Astrocyte of the cerebellum (primary cell): ENCODE measurements at regions not wholly inside any gene's neighbourhood (a gene's known extent, or its start where the extent isn't known, plus 50 kb on each side); places are given as distances from the start of the nearest gene placed in this dataset.

Experiments used
- DNase-seq: peaks from one replicate; pipeline ENCODE4 v3.0.0-alpha.2; 2011; ENCODE audit warnings: low read depth
- H3K4me3 ChIP-seq: 2 replicates; pipeline ENCODE4 v1.5.1; 2011; ENCODE audit warnings: mild to moderate bottlenecking, low read depth, low read length, moderate library complexity
- in situ Hi-C: cut with HindIII; loops from 2 replicates; pipeline ENCODE4 v1.10.0; 2017; ENCODE audit warnings: low sequenced_read_pairs
- TF ChIP-seq, protein P1 (sequence below): IDR thresholded peaks from 2 replicates; pipeline ENCODE4 v1.5.1; 2012; ENCODE audit warnings: low read length, low read depth, moderate library complexity, mild to moderate bottlenecking; ENCODE audit errors: missing control alignments

DNA sequence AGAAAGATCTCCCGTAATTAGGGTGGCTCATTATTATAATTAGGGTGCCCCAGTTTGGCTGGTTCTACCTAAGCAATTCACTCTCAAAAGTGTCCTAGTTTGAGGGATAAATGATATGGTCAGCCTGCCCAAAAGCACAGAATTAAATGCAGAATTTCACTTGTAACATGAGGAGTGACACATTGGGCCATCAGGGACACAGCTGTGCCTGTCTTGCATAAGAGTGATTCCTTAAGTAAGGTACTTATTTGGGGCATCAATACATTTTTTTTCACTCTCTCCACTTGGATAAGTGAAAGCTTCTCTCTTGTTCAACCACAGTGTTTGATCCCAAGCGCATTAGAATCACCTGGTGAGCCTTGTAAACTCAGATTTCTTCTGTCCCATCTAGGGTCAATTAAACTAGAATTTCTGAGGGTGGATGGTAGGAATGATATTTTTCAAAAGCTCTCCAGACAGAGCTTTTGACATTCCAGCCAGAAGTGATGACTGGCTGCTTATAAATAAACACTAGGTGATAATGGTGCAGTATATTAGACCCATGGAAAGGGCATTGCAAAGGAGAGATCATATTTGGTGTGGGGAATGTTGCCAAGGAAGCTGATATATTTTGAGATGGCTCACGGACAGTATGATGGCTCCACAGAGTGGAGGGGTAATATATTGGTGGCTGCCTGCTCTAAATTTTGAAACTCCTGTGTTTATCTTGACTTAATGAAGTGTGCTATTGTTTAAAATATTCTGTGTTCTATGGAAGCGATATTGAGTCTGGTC lies 458.1 kb upstream of the RASGRP1 start:
- H3K4me3 ChIP-seq, result no peak overlapping the region
- in situ Hi-C loops, result no loop called here
- TF ChIP-seq, protein P1, sequence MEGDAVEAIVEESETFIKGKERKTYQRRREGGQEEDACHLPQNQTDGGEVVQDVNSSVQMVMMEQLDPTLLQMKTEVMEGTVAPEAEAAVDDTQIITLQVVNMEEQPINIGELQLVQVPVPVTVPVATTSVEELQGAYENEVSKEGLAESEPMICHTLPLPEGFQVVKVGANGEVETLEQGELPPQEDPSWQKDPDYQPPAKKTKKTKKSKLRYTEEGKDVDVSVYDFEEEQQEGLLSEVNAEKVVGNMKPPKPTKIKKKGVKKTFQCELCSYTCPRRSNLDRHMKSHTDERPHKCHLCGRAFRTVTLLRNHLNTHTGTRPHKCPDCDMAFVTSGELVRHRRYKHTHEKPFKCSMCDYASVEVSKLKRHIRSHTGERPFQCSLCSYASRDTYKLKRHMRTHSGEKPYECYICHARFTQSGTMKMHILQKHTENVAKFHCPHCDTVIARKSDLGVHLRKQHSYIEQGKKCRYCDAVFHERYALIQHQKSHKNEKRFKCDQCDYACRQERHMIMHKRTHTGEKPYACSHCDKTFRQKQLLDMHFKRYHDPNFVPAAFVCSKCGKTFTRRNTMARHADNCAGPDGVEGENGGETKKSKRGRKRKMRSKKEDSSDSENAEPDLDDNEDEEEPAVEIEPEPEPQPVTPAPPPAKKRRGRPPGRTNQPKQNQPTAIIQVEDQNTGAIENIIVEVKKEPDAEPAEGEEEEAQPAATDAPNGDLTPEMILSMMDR, result no peak
- DNase-seq, result no peak

DNA sequence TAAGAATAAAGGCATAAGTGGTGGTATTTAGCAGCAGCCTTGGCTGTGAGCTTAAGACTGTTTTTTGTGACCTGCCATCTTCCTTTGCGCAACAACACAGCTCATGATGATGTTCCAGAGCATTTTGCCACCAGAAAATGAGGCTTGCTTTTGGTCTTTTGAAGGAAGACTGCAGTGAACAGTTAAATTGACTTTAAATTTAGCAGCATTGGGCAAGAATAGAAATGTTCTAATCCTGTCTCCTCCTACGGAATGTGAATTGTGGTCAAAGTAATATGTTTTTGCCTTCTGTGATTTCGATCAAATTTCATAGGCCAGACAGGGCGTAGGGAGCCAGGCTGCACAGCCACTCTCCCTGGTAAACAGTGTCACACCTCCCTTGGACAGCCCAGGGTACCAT lies 460.7 kb upstream of the RASGRP1 start:
- in situ Hi-C loops, result no loop called here
- DNase-seq, result no peak
- TF ChIP-seq, protein P1, result no peak
- H3K4me3 ChIP-seq, result no peak overlapping the region

DNA sequence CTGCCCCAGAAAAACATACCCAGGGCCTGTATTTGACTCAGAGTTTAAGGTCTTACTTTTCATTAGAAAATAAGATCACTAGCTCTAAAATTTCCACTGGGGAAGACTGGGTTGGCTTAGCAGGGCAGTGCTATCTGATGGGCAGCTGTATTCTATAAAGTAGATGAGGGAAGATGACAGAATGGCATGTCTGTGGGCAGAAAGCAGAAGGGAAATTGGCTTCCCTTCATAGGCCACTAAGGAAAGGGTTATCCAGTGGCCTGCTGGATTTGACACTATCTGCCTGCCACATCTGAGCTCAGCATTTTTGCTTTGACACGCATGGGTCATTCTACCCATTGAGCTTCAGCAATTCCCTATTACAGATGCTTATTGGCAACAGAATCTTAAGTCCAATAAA lies 461.3 kb upstream of the RASGRP1 start:
- no peak overlapping the region for H3K4me3 ChIP-seq
- TF ChIP-seq, protein P1, result no peak
- DNase-seq, result no peak
- in situ Hi-C loops, result no loop called here

- TF ChIP-seq, protein P1, result no peak
- no peak overlapping the region for H3K4me3 ChIP-seq
- in situ Hi-C loops, result no loop called here
- peak; percentile 26 for DNase-seq
These were observed 463.5 kb upstream of the RASGRP1 start for GRCh38 chr15:39028069-39028468.

DNA sequence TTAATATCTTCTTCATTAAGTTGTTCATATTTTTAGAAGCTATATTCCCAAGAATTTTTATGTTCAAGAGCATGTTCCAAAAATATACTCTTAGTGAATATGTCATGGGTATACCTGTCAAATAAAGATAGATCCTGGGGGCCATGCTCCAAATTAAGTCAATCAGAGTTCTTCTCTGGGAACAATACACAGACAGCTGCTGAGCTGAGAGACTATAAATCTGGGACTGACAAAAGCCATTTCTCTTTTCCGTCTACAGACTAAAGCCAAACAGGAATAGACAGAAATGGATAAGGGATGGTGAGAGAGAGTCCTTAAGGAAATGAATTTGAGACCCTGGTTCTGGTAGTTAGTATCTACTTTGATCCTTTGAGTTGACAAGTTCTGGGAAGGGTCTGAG lies 465.1 kb upstream of the RASGRP1 start:
- TF ChIP-seq, protein P1, result no peak
- in situ Hi-C loops, result no loop called here
- H3K4me3 ChIP-seq, result no peak overlapping the region
- DNase-seq, result no peak

- in situ Hi-C loops, result no loop called here
- DNase-seq, result no peak
- TF ChIP-seq, protein P1, result no peak
- no peak overlapping the region for H3K4me3 ChIP-seq
These were observed 465.9 kb upstream of the RASGRP1 start for GRCh38 chr15:39030291-39031070.
